ENCODE measurements at regions not wholly inside any gene's neighbourhood (a gene's known extent, or its start where the extent isn't known, plus 50 kb on each side); places are given as distances from the start of the nearest gene placed in this dataset.

- no peak overlapping the region for H3K27ac ChIP-seq
- no peak for DNase-seq (ENCODE audit: low spot score)
- ChIA-PET CTCF (interaction anchor here (0.6 kb wide), 2 partner anchors 54 to 531 kb away, joined by 3 read pairs; no protein-coding TSS in a partner anchor), POLR2A (ENCODE audit: low non-redundant PET) (no interaction called here)
- TF ChIP-seq, protein P1, sequence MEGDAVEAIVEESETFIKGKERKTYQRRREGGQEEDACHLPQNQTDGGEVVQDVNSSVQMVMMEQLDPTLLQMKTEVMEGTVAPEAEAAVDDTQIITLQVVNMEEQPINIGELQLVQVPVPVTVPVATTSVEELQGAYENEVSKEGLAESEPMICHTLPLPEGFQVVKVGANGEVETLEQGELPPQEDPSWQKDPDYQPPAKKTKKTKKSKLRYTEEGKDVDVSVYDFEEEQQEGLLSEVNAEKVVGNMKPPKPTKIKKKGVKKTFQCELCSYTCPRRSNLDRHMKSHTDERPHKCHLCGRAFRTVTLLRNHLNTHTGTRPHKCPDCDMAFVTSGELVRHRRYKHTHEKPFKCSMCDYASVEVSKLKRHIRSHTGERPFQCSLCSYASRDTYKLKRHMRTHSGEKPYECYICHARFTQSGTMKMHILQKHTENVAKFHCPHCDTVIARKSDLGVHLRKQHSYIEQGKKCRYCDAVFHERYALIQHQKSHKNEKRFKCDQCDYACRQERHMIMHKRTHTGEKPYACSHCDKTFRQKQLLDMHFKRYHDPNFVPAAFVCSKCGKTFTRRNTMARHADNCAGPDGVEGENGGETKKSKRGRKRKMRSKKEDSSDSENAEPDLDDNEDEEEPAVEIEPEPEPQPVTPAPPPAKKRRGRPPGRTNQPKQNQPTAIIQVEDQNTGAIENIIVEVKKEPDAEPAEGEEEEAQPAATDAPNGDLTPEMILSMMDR (conservative IDR thresholded peaks at IDR 0.05; ENCODE audit: low read depth), result no peak
These were observed 66.7 kb upstream of the PRR20A start for GRCh38 chr13:57073983-57074382.

- ChIA-PET CTCF (no interaction called here), POLR2A (ENCODE audit: low non-redundant PET) (no interaction called here)
- TF ChIP-seq, protein P1 (conservative IDR thresholded peaks at IDR 0.05; ENCODE audit: low read depth), result no peak
- no peak for DNase-seq (ENCODE audit: low spot score)
- no peak overlapping the region for H3K27ac ChIP-seq
These were observed 65.1 kb upstream of the PRR20A start for GRCh38 chr13:57075588-57075987.

- CTCF ChIA-PET, result no interaction called here
- POLR2A ChIA-PET (ENCODE audit: low non-redundant PET), result no interaction called here
- TF ChIP-seq, protein P1 (conservative IDR thresholded peaks at IDR 0.05; ENCODE audit: low read depth), result no peak
- DNase-seq (ENCODE audit: low spot score), result no peak
- no peak overlapping the region for H3K27ac ChIP-seq
These were observed 53.7 kb upstream of the PRR20A start for GRCh38 chr13:57087006-57087405.

All from RWPE1 (cell line).